GM19324 (cell line): ENCODE measurements at regions not wholly inside any gene's neighbourhood (a gene's known extent, or its start where the extent isn't known, plus 50 kb on each side); places are given as distances from the start of the nearest gene placed in this dataset.

Source experiments
- ATAC-seq: cut with Tn5 transposase; IDR thresholded peaks from one replicate; pipeline ENCODE4 v1.9.1; 2021; ENCODE audit warnings: mild to moderate bottlenecking, moderate library complexity; ENCODE audit not compliant: unreplicated experiment, low FRiP score

DNA sequence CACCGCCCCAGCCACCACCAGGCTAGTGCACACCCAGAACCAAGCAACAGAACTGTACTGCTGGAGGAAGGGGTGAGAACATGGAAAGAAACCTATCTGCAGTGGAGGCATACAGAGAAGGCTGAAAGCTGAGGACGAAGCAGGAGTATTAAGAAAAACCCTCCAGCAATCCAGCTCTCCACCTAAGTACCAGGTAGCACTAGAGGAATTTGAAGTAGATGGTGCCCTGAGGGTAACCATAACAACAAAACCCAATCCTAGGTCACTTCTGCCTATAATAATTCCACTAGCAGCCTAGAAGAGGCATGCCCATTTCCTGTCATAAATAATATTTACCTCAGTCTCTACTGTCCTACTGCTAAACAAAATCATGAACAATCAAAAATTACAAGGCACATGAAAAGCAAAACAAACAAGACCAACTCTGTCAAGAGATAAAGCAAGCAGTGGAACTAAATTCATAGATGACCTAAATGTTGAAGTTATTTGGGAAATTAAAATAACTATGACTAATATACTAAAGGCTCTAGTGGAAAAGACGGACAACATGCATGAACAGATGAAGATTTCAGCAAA lies 51.1 kb downstream of the HYCC1 start:
- no peak for ATAC-seq

DNA sequence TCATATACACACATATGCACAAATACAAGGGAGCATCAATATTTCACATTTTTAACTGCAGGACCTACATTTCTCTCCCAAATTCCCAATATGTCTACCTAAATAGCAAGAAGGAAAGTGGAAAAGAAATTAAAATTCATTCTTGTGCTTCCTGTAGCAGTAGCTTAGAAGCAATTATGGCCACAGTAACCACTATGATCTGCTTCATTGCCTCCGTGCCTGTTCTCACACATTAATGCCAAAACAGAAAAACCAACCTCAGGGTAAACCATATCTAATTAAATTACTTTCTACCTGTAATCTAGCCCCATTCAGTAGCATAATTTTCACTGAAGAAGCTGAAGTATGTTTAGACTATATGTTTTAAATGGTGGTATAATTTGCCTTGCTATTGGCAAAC lies 55.2 kb downstream of the HYCC1 start:
- ATAC-seq = no peak

DNA sequence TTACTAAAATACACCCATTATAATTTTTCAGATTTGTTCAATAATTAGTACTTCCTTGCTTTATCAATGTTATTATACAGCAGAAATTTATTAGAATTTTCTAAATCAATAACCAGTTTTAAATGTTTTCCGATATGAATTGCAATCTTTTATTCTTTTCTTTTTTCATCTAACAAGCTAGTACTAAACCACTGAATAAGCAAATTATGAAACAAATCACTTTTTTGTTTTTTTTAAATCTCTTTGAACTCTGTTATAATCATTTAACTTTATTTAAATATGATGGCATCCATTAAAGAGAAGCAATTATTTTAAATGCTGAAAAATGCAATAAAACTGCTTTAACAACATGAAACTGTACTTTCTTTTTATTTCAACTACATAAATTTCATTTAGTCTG lies 59.7 kb downstream of the HYCC1 start:
- no peak for ATAC-seq

DNA sequence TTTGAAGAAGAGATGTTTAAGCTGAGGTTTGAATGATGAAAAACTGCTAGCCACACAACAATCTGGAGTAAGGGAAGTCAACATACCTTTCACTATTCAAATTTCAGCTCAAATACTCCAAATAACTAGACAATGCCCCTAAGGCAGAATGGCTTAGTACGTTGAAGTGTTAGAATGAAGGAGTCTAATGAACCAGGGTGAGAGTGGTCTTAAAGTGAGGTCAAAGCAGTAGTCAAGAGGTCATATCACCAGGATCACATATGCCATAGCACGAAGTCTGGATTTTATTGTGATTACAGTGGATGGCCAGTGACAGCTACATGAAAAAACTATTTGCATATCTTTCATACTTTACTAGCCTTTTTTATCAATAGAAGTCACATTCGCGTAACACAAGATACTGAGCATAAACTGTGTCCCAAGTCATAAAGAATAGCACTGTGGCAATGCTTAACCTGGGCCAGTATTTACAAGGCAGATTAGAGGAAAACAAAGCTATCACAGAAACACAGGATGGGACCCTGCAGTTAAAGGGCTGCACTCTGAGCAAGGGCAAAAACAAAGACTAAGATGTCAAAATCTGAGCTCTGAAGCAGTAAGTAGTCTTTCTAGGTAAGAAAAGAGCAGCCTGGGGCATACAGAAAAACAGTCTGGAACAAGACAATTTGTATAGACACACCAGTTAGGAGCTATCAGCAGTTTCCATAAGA lies 61.5 kb downstream of the HYCC1 start:
- ATAC-seq = no peak

DNA sequence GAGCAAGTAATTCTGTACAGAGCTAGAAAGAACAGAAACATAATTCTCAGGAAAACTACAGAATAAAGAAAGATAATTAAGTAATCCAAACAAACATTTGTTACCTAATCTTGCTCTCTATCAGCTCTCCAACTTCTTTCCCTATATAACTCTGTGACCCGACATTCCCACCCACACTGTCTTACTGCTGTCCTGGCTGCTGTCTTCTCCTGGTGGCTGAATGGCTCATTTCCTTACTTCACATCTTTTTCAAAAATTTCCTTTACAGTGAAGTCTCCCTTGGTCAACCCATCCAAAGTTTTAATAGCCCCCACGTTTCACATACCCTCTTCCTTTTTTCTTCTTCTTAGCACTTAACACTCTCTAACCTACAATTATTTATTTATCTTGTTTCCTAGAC lies 64.0 kb downstream of the HYCC1 start:
- ATAC-seq = no peak

DNA sequence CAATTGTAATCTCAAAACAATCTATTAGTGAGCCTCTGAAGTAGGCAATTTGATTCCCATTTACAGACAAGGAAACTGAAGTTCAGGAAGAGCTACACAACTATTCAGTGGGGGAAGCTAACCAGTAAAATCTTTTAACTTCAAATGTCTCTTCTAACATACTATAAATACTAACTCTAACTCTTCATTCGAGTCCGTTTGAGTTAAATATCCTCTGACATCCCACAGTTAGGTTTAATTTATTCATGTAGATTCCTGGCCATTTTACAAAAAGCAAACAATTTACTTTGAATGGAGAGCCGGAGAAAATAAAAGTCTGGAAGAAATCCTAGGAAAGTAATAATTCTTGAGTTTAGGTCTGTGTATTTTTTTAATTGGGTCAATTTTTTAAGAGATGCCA lies 64.7 kb downstream of the HYCC1 start:
- ATAC-seq = no peak

DNA sequence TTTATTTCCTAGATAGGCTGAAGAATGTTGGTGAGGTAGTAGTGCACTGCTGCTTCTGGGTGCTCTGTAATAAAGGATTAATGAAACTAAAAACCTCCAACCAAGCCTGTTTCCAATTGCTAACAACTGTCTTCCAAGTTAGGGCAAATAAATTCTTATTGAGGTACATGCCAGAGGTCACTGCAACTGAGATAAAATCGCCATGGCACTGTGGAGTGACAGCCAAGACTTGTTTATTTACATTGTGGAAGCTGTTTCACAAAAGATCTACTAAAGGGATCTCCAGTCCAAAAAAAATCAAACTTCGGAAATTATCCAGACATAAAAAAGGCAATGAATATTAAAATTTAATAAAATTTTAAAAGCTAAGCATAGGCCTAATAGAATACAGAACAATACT lies 65.2 kb downstream of the HYCC1 start:
- ATAC-seq = no peak

DNA sequence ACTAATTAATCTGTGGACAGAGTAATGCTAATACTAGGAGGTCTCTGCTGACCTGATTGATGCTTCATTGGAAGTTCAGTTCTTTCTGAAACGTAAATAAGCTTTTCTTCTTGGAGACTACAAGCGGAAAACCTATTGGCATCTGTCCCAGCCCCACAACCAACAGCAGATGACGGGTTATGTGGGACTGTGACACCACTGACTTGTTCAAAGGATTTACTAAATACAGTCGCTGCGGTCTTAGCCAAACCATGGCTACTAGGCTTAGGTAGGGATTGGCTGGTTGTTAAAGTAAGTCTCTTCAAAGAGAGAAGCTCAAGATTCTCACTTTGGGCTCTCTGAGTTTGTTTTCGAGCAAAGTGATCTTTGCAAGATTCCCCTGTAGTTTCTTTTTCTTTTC lies 68.3 kb downstream of the HYCC1 start:
- ATAC-seq = no peak

DNA sequence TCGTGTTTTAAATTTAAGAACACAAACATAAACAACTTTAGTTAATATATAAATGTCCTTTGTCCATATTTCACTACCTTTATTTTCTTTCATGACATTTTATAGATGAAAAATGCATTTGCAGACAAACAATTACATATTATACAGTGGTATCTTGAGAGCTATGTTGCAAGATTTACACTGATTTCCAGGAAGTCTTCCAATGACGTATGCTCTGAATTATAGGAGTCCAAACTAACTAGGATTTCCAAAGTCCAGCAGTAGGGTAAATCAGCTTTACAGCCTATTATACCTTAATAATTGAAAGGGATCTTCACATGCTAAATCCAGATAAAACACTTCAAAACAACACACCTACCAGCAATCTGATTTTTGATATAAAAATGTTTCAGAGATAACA lies 69.4 kb downstream of the HYCC1 start:
- ATAC-seq = no peak

DNA sequence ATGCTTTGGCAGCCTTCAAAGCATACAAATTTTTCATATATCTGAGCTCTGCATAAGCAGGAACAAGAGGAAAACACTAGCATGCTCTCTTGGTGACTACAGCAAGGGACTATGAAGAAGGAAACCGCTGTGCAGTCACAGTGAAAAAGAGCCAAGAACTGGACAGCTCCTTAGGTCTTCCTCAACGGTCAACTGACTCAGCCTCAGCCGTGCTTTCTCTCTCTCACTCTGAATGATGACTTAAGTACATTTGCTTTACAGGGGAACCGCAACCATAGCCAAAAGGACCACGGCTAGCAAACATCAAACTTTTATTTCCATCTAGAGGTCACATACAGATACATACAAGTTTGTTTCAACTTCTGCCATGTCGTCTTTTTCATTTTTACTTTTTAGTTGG lies 69.9 kb downstream of the HYCC1 start:
- no peak for ATAC-seq

DNA sequence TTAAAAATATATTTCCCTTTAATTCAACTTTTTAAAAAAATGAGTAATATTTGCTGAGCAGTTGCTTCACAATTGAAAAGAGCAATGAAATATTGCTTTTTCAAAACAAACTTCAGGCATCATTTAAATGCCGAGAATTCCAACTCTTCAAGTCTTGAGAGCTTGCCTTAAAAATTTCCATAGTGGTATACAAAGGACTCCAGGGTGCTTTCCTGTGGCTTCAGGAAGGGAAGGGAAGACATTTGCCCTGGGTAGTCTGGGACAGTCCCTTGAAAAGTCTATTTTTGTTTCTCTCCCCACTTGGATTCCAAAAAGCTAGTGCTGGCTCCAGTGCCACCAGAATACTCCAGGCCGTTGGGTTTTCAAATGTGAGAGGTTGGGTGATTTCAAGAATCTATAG lies 71.7 kb downstream of the HYCC1 start:
- ATAC-seq = no peak

DNA sequence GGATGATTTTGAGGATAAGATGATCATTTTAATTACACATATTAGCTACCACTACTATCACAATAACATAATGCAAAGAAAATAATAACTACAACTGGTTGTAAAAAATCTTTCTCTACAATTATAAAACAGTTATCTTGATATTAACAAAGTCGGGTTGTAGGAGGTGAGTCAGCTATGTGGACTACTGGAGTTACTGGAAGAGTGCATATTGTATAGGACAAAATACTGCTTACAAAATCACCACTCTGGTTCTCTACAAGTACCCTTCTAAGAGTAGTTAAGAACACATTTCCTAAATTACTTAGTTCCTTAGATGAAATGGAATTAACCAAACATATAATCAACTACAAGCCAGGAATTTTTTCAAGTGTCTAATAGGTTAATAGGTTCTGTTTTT lies 74.1 kb downstream of the HYCC1 start:
- ATAC-seq = no peak

DNA sequence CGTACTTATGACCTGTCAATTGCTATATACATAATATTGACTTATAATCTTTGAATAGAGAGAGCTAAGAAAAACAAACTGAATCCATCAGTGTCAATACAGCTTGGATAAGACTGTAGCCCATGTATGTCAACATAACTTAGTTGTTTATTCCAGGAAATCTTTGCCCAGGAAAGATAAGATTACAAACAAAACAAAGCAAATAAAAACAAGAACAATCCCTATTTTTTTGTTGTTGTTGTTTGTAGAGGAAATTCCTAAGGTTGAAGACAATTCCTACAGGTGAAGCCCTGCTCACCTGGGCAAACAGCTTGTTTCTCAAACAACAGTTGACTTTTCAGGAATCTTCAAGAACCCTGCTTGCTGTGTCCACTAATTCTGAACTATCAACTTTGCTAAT lies 76.0 kb downstream of the HYCC1 start:
- ATAC-seq = no peak

DNA sequence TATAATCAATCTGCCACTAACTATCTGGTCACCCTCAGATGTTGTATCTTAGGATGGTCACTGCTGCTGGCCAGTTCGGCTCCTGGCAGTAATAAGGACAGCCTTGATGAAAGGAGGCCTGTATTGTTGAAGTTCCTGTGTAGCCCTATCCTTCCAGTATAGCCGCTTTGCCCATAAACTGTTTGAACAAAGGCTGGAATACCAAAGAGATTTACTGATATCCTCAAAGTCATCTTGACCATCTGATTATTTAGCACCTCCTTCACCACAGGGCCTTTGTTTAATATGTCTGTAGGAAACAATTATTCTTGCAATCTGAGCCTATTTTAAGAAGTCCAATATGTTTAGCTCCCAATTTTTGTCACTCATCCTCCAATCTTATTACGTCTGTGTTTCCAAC lies 77.7 kb downstream of the HYCC1 start:
- ATAC-seq = no peak

DNA sequence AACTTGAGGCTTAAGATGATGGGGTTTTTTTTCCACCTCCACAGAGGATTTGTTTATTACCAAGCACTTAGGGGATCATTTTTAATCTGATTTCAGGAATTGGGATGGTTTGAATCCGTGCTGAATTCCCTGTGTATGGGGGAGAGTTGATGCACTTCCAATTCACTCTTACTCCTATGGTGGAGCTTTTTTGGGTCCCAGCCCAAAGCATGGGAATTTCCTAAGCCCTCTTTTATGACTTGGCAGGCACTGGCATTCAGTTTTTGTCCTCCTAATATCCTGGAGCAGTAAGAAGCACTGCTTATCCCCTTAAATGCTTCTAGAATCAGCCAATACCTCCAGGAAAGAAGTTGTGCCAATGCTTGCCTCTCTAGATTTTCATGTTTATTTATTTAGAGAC lies 78.7 kb downstream of the HYCC1 start:
- ATAC-seq = no peak

DNA sequence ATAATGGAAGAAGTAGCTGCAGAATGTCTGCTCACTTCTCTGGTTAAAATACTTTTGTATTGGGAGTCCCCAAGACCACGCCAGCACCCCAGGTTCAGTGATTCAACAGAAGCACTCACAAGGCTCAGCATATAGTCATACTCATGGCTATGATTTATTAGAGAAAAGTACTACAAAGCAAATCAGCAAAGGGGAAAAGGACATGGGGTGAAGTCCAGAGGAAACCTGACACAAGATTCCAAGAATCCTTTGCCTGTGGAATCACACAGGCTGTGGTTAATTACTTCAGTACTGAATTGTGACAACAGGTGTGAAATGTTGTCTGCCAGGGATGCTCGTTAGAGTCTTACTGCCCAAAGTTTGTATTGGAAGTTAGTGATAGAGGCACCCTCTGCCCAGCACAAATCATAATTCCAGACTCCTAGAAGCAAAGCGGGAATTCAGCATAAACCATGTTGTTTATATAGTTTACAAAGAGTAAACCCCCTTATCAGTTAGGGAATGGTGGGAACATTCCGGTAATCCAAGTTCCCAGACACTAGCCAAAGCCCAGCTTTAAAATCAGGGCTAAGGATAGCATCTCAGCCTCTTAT lies 79.4 kb downstream of the HYCC1 start:
- no peak for ATAC-seq

DNA sequence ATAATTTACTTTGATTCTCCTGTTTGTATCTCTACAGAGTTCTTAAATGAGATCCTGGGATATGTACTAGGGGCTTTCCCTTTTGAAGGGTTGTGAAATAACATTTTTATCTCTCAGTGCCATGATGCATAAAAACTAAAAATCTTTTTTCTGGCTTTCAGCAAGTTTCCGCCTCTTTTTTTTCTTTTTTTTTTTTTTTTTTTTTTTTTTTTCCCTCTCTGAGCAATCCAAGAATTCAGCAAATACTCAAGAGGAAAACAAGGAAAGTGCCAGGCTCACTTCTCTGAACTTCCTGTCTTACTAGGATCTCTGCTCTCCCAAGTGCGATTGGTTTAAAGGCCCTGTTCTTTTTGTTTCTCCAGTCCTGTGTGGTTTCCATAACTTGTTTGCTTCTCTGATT lies 79.9 kb downstream of the HYCC1 start:
- no peak for ATAC-seq

DNA sequence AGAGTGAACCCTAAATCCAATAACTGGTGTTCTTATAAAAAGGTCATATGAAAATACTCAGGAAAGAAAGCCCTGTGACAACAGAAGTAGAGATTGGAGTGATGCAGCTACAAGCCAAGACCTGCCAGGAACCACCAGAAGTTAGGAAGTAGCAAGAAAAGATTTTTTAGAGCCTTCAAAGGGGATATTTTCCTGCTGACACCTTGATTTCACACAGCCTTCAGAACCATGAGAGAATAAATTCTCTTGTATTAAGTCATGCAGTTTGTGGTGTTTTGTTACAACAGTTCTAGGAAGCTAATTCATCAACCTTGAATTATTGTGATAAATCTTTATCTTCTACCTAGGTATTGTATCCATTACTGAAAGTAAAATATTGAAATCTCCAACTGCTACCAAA lies 81.0 kb downstream of the HYCC1 start:
- no peak for ATAC-seq

DNA sequence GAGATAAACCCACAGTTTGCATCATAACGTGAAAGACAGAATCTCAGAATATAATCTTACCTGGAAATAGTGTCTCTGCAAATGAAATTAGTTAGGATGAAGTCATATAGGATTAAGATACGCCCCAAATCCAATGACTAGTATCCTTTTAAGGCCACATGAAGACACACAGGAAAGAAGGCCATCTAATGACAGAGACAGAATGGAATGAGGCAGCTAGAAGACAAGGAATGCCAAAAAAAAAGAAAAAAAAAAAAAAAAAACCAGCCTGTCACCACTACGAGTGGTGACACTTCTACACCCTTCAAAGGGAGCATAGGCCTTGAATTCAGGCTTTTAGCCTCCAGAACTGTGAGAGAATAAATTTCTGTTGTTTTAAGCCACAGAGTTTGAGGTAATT lies 82.9 kb downstream of the HYCC1 start:
- no peak for ATAC-seq

DNA sequence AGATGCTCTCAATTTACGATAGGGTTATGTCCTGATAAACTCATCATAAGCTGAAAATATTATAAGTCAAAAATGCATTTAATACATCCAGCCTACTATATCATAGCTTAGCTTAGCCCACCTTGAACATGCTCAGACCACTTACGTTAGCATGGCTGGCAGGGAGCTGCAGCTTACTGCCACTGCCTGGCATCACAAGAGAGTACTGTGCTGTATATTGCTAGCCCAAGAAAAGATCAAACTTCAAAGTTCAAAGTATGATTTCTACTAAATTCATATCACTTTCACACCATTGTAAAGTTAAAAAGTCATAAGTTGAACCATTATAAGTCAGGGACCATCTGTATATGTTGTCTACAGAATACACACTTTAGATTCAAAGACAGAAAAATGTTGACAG lies 91.6 kb downstream of the HYCC1 start:
- ATAC-seq = no peak

DNA sequence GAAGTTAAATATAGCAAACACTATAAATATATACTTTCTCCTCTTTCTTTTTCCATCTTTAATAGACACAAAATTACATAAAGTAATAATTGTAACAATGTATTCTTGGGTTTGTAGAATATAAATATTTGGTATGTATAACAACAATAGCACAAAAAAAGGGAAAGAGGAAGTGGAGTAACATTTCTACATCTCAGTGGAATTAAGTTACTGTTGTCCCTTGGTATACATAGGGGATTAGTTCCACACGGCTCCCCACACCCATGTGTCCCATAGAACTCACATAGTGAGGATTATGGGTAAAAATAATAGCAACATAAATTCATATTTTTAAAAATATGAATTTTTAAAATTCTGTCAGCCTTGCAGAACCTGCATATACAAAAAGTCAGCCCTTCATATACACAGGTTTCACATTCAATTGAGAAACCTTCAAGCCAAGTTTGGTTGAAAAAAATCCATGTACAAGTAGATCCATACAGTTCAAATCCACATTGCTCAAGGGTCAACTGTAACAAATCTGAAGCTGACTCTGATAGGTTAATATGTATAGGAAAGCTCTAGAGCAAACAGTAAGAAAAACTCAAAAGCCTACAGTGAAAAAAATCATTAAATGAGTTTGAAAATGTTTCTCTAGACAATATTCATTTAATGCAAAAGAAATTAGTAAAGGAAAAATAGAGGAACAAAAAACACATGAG lies 92.4 kb downstream of the HYCC1 start:
- no peak for ATAC-seq

DNA sequence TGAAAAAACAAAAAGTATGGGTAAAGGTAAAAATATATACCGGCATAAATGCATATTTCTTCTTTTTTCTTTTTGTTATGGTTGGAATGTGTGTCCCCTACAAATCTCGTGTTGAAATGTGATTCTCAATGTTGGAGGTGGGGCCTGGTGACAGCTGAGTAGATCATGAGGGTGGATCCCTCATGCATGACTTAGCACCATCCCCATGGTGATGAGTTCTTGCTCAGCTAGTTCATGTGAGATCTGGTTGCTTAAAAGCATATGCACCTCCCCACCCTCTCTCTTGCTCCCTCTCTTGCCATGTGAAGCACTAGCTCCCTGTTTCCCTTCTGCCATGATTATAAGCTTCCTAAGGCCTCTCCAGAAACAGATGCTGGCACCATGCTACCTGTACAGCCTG lies 93.3 kb downstream of the HYCC1 start:
- no peak for ATAC-seq
